ENCODE measurements at regions not wholly inside any gene's neighbourhood (a gene's known extent, or its start where the extent isn't known, plus 50 kb on each side); places are given as distances from the start of the nearest gene placed in this dataset.

DNA sequence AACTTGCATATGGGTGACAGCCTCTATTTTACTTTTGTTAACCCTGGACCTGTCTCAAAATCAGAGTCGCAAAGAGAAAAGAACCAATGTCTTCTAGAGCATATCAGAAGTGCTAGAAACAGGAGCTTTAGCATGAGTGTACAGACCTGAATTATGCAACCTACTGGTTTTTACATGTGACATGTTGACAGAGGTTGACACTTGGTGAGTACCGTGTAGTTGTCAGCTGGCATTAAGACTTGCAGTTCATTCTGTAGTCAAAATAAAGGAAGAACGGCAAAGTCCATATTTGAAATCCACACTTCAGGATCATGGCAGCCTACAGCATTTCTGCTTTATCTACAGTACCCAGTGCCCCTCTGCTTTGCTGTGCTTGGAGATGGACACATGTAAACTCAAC lies 291.9 kb upstream of the TENM3 start:
- Histone ChIP-seq H3K27me3 (ENCODE audit: control insufficient read depth, insufficient read depth, low read length) (no peaks in the 10 kb centered on the region), H3K36me3 (replicated peaks; ENCODE audit: control insufficient read depth, insufficient read depth, low read length) (no peaks in the 10 kb centered on the region), H3K4me3 (ENCODE audit: insufficient read depth, low read depth, low read length) (no peak overlapping the region)
- DNase-seq: no peak

- no peaks in the 10 kb centered on the region for H3K36me3 ChIP-seq (replicated peaks; ENCODE audit: control insufficient read depth, insufficient read depth, low read length)
- no peak for DNase-seq
- H3K27me3 ChIP-seq (ENCODE audit: control insufficient read depth, insufficient read depth, low read length): no peaks in the 10 kb centered on the region
- no peak overlapping the region for H3K4me3 ChIP-seq (ENCODE audit: insufficient read depth, low read depth, low read length)
These were observed 290.7 kb upstream of the TENM3 start for GRCh38 chr4:181952478-181952877.

- DNase-seq: no peak
- Histone ChIP-seq H3K27me3 (ENCODE audit: control insufficient read depth, insufficient read depth, low read length) (no peaks in the 10 kb centered on the region), H3K36me3 (replicated peaks; ENCODE audit: control insufficient read depth, insufficient read depth, low read length) (no peaks in the 10 kb centered on the region)
These were observed 286.7 kb upstream of the TENM3 start for GRCh38 chr4:181956512-181956911.

DNA sequence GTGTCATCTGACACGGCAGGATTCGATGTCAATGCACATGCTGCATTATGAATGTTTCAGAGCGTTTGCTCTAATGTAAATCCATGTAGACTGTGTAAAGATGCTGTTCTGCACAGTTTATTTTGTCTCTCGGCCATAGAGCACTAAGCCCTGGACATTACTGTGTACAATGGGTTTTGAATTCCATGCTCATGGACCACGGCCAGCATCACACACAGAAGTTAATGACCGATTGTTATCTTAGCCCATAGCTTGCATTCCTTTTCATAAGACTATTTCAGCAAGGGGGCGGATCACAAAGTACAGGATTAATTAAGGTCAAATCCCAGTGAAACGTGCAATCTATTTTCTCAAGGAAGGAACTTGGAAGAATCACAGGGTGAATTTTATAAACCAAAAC lies 286.1 kb upstream of the TENM3 start:
- no peak for DNase-seq
- no peaks in the 10 kb centered on the region for H3K36me3 ChIP-seq (replicated peaks; ENCODE audit: control insufficient read depth, insufficient read depth, low read length)
- no peak overlapping the region for H3K4me3 ChIP-seq (ENCODE audit: insufficient read depth, low read depth, low read length)
- no peaks in the 10 kb centered on the region for H3K27me3 ChIP-seq (ENCODE audit: control insufficient read depth, insufficient read depth, low read length)

More at GRCh38 chr4:181956512-181956911, 286.7 kb upstream of the TENM3 start:
- H3K4me3 ChIP-seq (ENCODE audit: insufficient read depth, low read depth, low read length): no peak overlapping the region

DNA sequence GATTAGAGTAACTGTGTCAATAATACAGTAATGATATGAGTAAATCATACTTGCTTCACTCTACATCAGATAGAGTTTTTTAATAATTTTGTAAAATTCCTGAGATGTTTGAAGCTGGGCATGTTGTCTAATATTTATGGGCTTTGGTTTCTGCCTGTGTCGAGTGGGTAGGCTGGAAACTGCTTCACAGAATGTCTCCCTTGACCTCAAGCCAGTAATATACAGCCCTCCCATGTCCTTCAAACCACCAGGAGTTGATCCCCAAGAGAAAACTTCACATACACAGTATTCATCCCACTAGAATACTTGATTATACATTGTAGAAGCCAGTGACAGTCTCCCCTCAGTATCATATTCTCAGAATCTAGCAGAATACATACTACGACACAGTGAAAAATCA lies 284.8 kb upstream of the TENM3 start:
- no peak for DNase-seq
- Histone ChIP-seq H3K27me3 (ENCODE audit: control insufficient read depth, insufficient read depth, low read length) (no peaks in the 10 kb centered on the region), H3K4me3 (ENCODE audit: insufficient read depth, low read depth, low read length) (no peak overlapping the region), H3K36me3 (replicated peaks; ENCODE audit: control insufficient read depth, insufficient read depth, low read length) (no peaks in the 10 kb centered on the region)

- Histone ChIP-seq H3K4me3 (ENCODE audit: insufficient read depth, low read depth, low read length) (no peak overlapping the region), H3K27me3 (ENCODE audit: control insufficient read depth, insufficient read depth, low read length) (no peaks in the 10 kb centered on the region), H3K36me3 (replicated peaks; ENCODE audit: control insufficient read depth, insufficient read depth, low read length) (no peaks in the 10 kb centered on the region)
- no peak for DNase-seq
These were observed 284.1 kb upstream of the TENM3 start for GRCh38 chr4:181959121-181959520.

GRCh38 chr4:181960384-181960783 lies 282.8 kb upstream of the TENM3 start:
- Histone ChIP-seq H3K36me3 (replicated peaks; ENCODE audit: control insufficient read depth, insufficient read depth, low read length) (no peaks in the 10 kb centered on the region), H3K27me3 (ENCODE audit: control insufficient read depth, insufficient read depth, low read length) (no peaks in the 10 kb centered on the region), H3K4me3 (ENCODE audit: insufficient read depth, low read depth, low read length) (no peak overlapping the region)
- DNase-seq: no peak

GRCh38 chr4:181962321-181962720 lies 280.9 kb upstream of the TENM3 start:
- Histone ChIP-seq H3K27me3 (ENCODE audit: control insufficient read depth, insufficient read depth, low read length) (no peaks in the 10 kb centered on the region), H3K4me3 (ENCODE audit: insufficient read depth, low read depth, low read length) (no peak overlapping the region), H3K36me3 (replicated peaks; ENCODE audit: control insufficient read depth, insufficient read depth, low read length) (no peaks in the 10 kb centered on the region)
- no peak for DNase-seq

DNA sequence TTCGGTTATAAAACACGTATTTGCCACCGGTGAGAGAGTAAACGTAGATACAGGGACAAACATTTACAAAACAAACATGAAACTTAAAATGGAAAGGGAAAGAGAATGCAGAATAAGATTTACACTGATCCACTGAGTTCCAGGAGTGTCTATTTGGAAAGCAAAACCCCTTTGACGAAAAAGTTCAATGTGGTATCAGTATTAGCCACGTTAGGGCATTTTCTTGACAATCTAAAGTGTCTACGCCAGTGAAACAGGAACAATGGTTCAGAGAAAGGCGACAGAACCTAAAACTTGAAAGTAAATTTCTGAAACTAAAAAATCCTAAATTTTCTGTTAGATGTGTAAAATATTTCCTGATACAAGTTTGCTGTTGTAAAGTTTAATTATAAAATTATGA lies 278.5 kb upstream of the TENM3 start:
- Histone ChIP-seq H3K27me3 (ENCODE audit: control insufficient read depth, insufficient read depth, low read length) (no peaks in the 10 kb centered on the region), H3K36me3 (replicated peaks; ENCODE audit: control insufficient read depth, insufficient read depth, low read length) (no peaks in the 10 kb centered on the region), H3K4me3 (ENCODE audit: insufficient read depth, low read depth, low read length) (no peak overlapping the region)
- DNase-seq: no peak

- no peak for DNase-seq
- no peaks in the 10 kb centered on the region for H3K36me3 ChIP-seq (replicated peaks; ENCODE audit: control insufficient read depth, insufficient read depth, low read length)
- no peak overlapping the region for H3K4me3 ChIP-seq (ENCODE audit: insufficient read depth, low read depth, low read length)
- H3K27me3 ChIP-seq (ENCODE audit: control insufficient read depth, insufficient read depth, low read length): no peaks in the 10 kb centered on the region
These were observed 277.1 kb upstream of the TENM3 start for GRCh38 chr4:181966104-181966551.

DNA sequence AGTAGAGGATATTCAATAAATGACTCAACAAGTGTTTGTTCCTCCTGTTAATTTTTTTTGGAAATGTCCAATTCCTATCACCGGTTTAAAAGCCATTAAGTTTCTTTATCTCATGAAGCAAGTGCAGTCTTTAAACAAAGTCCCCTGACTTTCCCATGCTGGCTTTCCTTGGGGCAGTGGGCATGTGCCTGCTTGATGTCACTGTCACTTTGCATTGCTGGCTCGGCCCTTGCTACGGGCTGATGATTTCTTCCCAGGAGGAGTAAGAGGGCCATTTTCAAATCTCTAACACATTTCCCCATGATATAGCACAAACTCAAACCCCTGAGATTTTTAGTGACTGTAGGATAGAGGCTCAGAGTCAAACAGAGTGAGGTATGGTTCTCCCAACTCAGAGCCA lies 275.8 kb upstream of the TENM3 start:
- Histone ChIP-seq H3K36me3 (replicated peaks; ENCODE audit: control insufficient read depth, insufficient read depth, low read length) (no peaks in the 10 kb centered on the region), H3K27me3 (ENCODE audit: control insufficient read depth, insufficient read depth, low read length) (no peaks in the 10 kb centered on the region), H3K4me3 (ENCODE audit: insufficient read depth, low read depth, low read length) (no peak overlapping the region)
- no peak for DNase-seq

GRCh38 chr4:181968371-181968770 lies 274.8 kb upstream of the TENM3 start:
- DNase-seq: no peak
- Histone ChIP-seq H3K36me3 (replicated peaks; ENCODE audit: control insufficient read depth, insufficient read depth, low read length) (no peaks in the 10 kb centered on the region), H3K27me3 (ENCODE audit: control insufficient read depth, insufficient read depth, low read length) (no peaks in the 10 kb centered on the region), H3K4me3 (ENCODE audit: insufficient read depth, low read depth, low read length) (no peak overlapping the region)

- Histone ChIP-seq H3K36me3 (replicated peaks; ENCODE audit: control insufficient read depth, insufficient read depth, low read length) (no peaks in the 10 kb centered on the region), H3K4me3 (ENCODE audit: insufficient read depth, low read depth, low read length) (no peak overlapping the region), H3K27me3 (ENCODE audit: control insufficient read depth, insufficient read depth, low read length) (no peaks in the 10 kb centered on the region)
- no peak for DNase-seq
These were observed 274.1 kb upstream of the TENM3 start for GRCh38 chr4:181969151-181969550.

DNA sequence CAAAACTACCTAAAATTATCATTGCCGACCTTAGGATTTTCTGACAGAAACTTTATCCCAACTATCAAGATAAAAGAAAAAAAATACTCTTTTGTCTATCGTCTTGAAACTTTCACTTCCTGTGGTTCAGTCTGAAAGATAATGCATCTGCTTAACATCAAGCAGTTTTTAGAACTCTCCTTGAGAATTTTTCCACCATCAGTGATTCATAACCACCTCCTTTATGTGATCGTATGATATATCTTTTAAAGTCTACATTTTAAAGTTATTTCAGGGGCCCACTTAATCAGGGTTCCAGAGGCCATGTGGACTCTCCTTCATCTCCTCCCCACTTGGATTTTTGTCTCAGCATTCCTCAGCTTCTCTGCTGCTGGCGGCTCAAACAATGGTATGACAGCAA lies 272.8 kb upstream of the TENM3 start:
- H3K4me3 ChIP-seq (ENCODE audit: insufficient read depth, low read depth, low read length): no peak overlapping the region
- DNase-seq: no peak
- H3K36me3 ChIP-seq (replicated peaks; ENCODE audit: control insufficient read depth, insufficient read depth, low read length): no peaks in the 10 kb centered on the region
- H3K27me3 ChIP-seq (ENCODE audit: control insufficient read depth, insufficient read depth, low read length): no peaks in the 10 kb centered on the region

- Histone ChIP-seq H3K27me3 (ENCODE audit: control insufficient read depth, insufficient read depth, low read length) (no peaks in the 10 kb centered on the region), H3K4me3 (ENCODE audit: insufficient read depth, low read depth, low read length) (no peak overlapping the region), H3K36me3 (replicated peaks; ENCODE audit: control insufficient read depth, insufficient read depth, low read length) (no peaks in the 10 kb centered on the region; the same call in 1 of the 2 replicates)
- DNase-seq: no peak
These were observed 271.8 kb upstream of the TENM3 start for GRCh38 chr4:181971411-181971810.

GRCh38 chr4:181971973-181972372 lies 271.2 kb upstream of the TENM3 start:
- Histone ChIP-seq H3K4me3 (ENCODE audit: insufficient read depth, low read depth, low read length) (no peak overlapping the region), H3K36me3 (replicated peaks; ENCODE audit: control insufficient read depth, insufficient read depth, low read length) (no peaks in the 10 kb centered on the region; the same call in 1 of the 2 replicates), H3K27me3 (ENCODE audit: control insufficient read depth, insufficient read depth, low read length) (no peaks in the 10 kb centered on the region)
- DNase-seq: no peak

Data from H7 (cell line).